ENCODE measurements at regions not wholly inside any gene's neighbourhood (a gene's known extent, or its start where the extent isn't known, plus 50 kb on each side); places are given as distances from the start of the nearest gene placed in this dataset.

- Histone ChIP-seq H3K4me1 (ENCODE audit: insufficient read depth, poor library complexity, severe bottlenecking) (no peaks in the 10 kb centered on the region), H3K36me3 (ENCODE audit: low read depth) (no peaks in the 10 kb centered on the region), H3K27ac (ENCODE audit: poor library complexity, severe bottlenecking) (no peak overlapping the region), H3K27me3 (ENCODE audit: insufficient read depth, poor library complexity, severe bottlenecking) (no peaks in the 10 kb centered on the region), H3K4me3 (ENCODE audit: severe bottlenecking) (no peak overlapping the region), H3K9me3 (ENCODE audit: severe bottlenecking) (no peaks in the 10 kb centered on the region)
- no peak for DNase-seq (ENCODE audit: low spot score)
- ATAC-seq (ENCODE audit: low read depth) = no peak
- TF ChIP-seq CTCF (IDR thresholded peaks at IDR 0.05; ENCODE audit: poor library complexity, severe bottlenecking) = no peak
Observed at GRCh38 chr1:187275985-187276575, 447.3 kb downstream of the PLA2G4A start.

GRCh38 chr1:187276677-187277076 lies 447.9 kb downstream of the PLA2G4A start:
- no peaks in the 10 kb centered on the region for H3K27me3 ChIP-seq (ENCODE audit: insufficient read depth, poor library complexity, severe bottlenecking)
- no peaks in the 10 kb centered on the region for H3K36me3 ChIP-seq (ENCODE audit: low read depth)
- no peak overlapping the region for H3K4me3 ChIP-seq (ENCODE audit: severe bottlenecking)
- no peaks in the 10 kb centered on the region for H3K4me1 ChIP-seq (ENCODE audit: insufficient read depth, poor library complexity, severe bottlenecking)
- ATAC-seq (ENCODE audit: low read depth) = no peak
- no peak for DNase-seq (ENCODE audit: low spot score)
- no peak overlapping the region for H3K27ac ChIP-seq (ENCODE audit: poor library complexity, severe bottlenecking)
- no peaks in the 10 kb centered on the region for H3K9me3 ChIP-seq (ENCODE audit: severe bottlenecking)
- TF ChIP-seq CTCF (IDR thresholded peaks at IDR 0.05; ENCODE audit: poor library complexity, severe bottlenecking) = no peak

GRCh38 chr1:187280031-187280430 lies 451.3 kb downstream of the PLA2G4A start:
- DNase-seq (ENCODE audit: low spot score) (no peak), ATAC-seq (ENCODE audit: low read depth) (no peak)
- no peak overlapping the region for H3K4me3 ChIP-seq (ENCODE audit: severe bottlenecking)
- no peaks in the 10 kb centered on the region for H3K9me3 ChIP-seq (ENCODE audit: severe bottlenecking)
- no peak overlapping the region for H3K27ac ChIP-seq (ENCODE audit: poor library complexity, severe bottlenecking)
- H3K4me1 ChIP-seq (ENCODE audit: insufficient read depth, poor library complexity, severe bottlenecking) = no peaks in the 10 kb centered on the region
- H3K27me3 ChIP-seq (ENCODE audit: insufficient read depth, poor library complexity, severe bottlenecking) = no peaks in the 10 kb centered on the region
- no peaks in the 10 kb centered on the region for H3K36me3 ChIP-seq (ENCODE audit: low read depth)
- no peak for TF ChIP-seq CTCF (IDR thresholded peaks at IDR 0.05; ENCODE audit: poor library complexity, severe bottlenecking)

- DNase-seq (ENCODE audit: low spot score) = no peak
- no peak for TF ChIP-seq CTCF (IDR thresholded peaks at IDR 0.05; ENCODE audit: poor library complexity, severe bottlenecking)
- Histone ChIP-seq H3K36me3 (ENCODE audit: low read depth) (no peaks in the 10 kb centered on the region), H3K27ac (ENCODE audit: poor library complexity, severe bottlenecking) (no peak overlapping the region), H3K27me3 (ENCODE audit: insufficient read depth, poor library complexity, severe bottlenecking) (no peaks in the 10 kb centered on the region), H3K4me3 (ENCODE audit: severe bottlenecking) (no peak overlapping the region), H3K9me3 (ENCODE audit: severe bottlenecking) (no peaks in the 10 kb centered on the region), H3K4me1 (ENCODE audit: insufficient read depth, poor library complexity, severe bottlenecking) (no peaks in the 10 kb centered on the region)
- no peak for ATAC-seq (ENCODE audit: low read depth)
Observed at GRCh38 chr1:187281085-187281484, 452.3 kb downstream of the PLA2G4A start.

GRCh38 chr1:187283984-187284383 lies 455.2 kb downstream of the PLA2G4A start:
- H3K27ac ChIP-seq (ENCODE audit: poor library complexity, severe bottlenecking) = no peak overlapping the region
- no peak overlapping the region for H3K4me3 ChIP-seq (ENCODE audit: severe bottlenecking)
- no peaks in the 10 kb centered on the region for H3K27me3 ChIP-seq (ENCODE audit: insufficient read depth, poor library complexity, severe bottlenecking)
- H3K4me1 ChIP-seq (ENCODE audit: insufficient read depth, poor library complexity, severe bottlenecking) = no peaks in the 10 kb centered on the region
- DNase-seq (ENCODE audit: low spot score) (no peak), ATAC-seq (ENCODE audit: low read depth) (no peak)
- TF ChIP-seq CTCF (IDR thresholded peaks at IDR 0.05; ENCODE audit: poor library complexity, severe bottlenecking) = no peak
- no peaks in the 10 kb centered on the region for H3K9me3 ChIP-seq (ENCODE audit: severe bottlenecking)
- no peaks in the 10 kb centered on the region for H3K36me3 ChIP-seq (ENCODE audit: low read depth)
